ENCODE measurements at regions not wholly inside any gene's neighbourhood (a gene's known extent, or its start where the extent isn't known, plus 50 kb on each side); places are given as distances from the start of the nearest gene placed in this dataset.
A peak's percentile ranks its signal among the peaks of the same experiment; 100 is the strongest.

- TF ChIP-seq SSRP1 (CRISPR knock-in tag; IDR thresholded peaks at IDR 0.05) (no peak), ZSCAN25 (CRISPR knock-in tag; IDR thresholded peaks at IDR 0.05) (no peak)
- TF ChIP-seq, protein P1, sequence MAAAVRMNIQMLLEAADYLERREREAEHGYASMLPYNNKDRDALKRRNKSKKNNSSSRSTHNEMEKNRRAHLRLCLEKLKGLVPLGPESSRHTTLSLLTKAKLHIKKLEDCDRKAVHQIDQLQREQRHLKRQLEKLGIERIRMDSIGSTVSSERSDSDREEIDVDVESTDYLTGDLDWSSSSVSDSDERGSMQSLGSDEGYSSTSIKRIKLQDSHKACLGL (CRISPR knock-in tag; IDR thresholded peaks at IDR 0.05), result no peak
Measured at GRCh38 chr4:12692815-12693214, 791.3 kb downstream of the RAB28 start (continued).

- no peak overlapping the region for H2AFZ ChIP-seq (ENCODE audit: low read length)
- FAIRE-seq (no peak), ATAC-seq (no peak), DNase-seq (ENCODE audit: low spot score) (no peak)
- TF ChIP-seq MAFF (IDR thresholded peaks at IDR 0.05; ENCODE audit: low read depth, low read length) (peak; percentile 68; the same call in 1 of the 2 replicates), MAFK (conservative IDR thresholded peaks at IDR 0.05 in 1 of 2, IDR thresholded peaks at IDR 0.05 in 1 of 2; ENCODE audit: low read length in 2 of 2) (peak; percentile 57 to 78), AKAP8 (CRISPR knock-in tag; IDR thresholded peaks at IDR 0.05) (no peak)
- H3K4me2 ChIP-seq (ENCODE audit: low read depth, low read length), result no peak overlapping the region
- POLR2A ChIA-PET, result no interaction called here
- no peaks in the 10 kb centered on the region for H3K9me3 ChIP-seq (ENCODE audit: low read length)
- no peaks in the 10 kb centered on the region for H3K36me3 ChIP-seq (replicated peaks in 1 of 2; ENCODE audit: control insufficient read depth in 1 of 2, insufficient read depth in 2 of 2, low read length in 2 of 2)
- no peaks in the 10 kb centered on the region for H3K79me2 ChIP-seq (ENCODE audit: insufficient read depth, low read length)
- no peak overlapping the region for H3K27ac ChIP-seq (ENCODE audit: extremely low read length, insufficient read depth, low read length)
- intact Hi-C loops (cut with micrococcal nuclease; ENCODE audit: unreplicated experiment) (no loop called here), in situ Hi-C loops (cut with HindIII; ENCODE audit: extremely low pct_ligation_motif_present, low pct_unique_long_range_greater_than_20kb) (no loop called here)
- H3K4me3 ChIP-seq (replicated peaks in 1 of 3; ENCODE audit: insufficient read depth in 1 of 3, low read depth in 2 of 3, low read length in 3 of 3), result no peak overlapping the region
- H3K9ac ChIP-seq (ENCODE audit: insufficient read depth, low read depth, low read length), result no peak overlapping the region
- H3K4me1 ChIP-seq (ENCODE audit: insufficient read depth, low read length), result no peaks in the 10 kb centered on the region
- no peaks in the 10 kb centered on the region for H4K20me1 ChIP-seq (ENCODE audit: insufficient read depth, low read length)
- H3K27me3 ChIP-seq (ENCODE audit: control insufficient read depth in 1 of 2, insufficient read depth in 2 of 2, low read length in 2 of 2), result no peaks in the 10 kb centered on the region
- CTCF ChIA-PET (ENCODE audit: low intra/inter-chr PET ratio, low total read pairs), result no interaction called here
- no TSS peak for BruUV-seq (replicated peaks)
Measured at GRCh38 chr4:12691168-12691567, 793.0 kb downstream of the RAB28 start.

GRCh38 chr4:12689457-12689856 is 794.7 kb downstream of the RAB28 start:
- H2AFZ ChIP-seq (ENCODE audit: low read length), result no peak overlapping the region
- H3K4me2 ChIP-seq (ENCODE audit: low read depth, low read length), result no peak overlapping the region
- ChIA-PET POLR2A (no interaction called here), CTCF (ENCODE audit: low intra/inter-chr PET ratio, low total read pairs) (no interaction called here)
- FAIRE-seq, result no peak
- no peaks in the 10 kb centered on the region for H4K20me1 ChIP-seq (ENCODE audit: insufficient read depth, low read length)
- TF ChIP-seq ZNF20 (CRISPR knock-in tag; IDR thresholded peaks at IDR 0.05), result no peak
- H3K36me3 ChIP-seq (replicated peaks in 1 of 2; ENCODE audit: control insufficient read depth in 1 of 2, insufficient read depth in 2 of 2, low read length in 2 of 2), result no peaks in the 10 kb centered on the region
- H3K27ac ChIP-seq (ENCODE audit: extremely low read length, insufficient read depth, low read length), result no peak overlapping the region
- in situ Hi-C loops (cut with HindIII; ENCODE audit: extremely low pct_ligation_motif_present, low pct_unique_long_range_greater_than_20kb), result no loop called here
- whole genome bisulfite sequencing (ENCODE audit: low lambda C conversion rate), result 4% methylated on average over 2 of the region's 2 CpGs
- no TSS peak for BruUV-seq (replicated peaks)
- H3K4me3 ChIP-seq (replicated peaks in 1 of 3; ENCODE audit: insufficient read depth in 1 of 3, low read depth in 2 of 3, low read length in 3 of 3), result no peak overlapping the region
- H3K9ac ChIP-seq (ENCODE audit: insufficient read depth, low read depth, low read length), result no peak overlapping the region
- DNase-seq (ENCODE audit: low spot score), result no peak
- no peaks in the 10 kb centered on the region for H3K79me2 ChIP-seq (ENCODE audit: insufficient read depth, low read length)
- no peaks in the 10 kb centered on the region for H3K4me1 ChIP-seq (ENCODE audit: insufficient read depth, low read length)
- no peaks in the 10 kb centered on the region for H3K27me3 ChIP-seq (ENCODE audit: control insufficient read depth in 1 of 2, insufficient read depth in 2 of 2, low read length in 2 of 2)
- H3K9me3 ChIP-seq (ENCODE audit: low read length), result no peaks in the 10 kb centered on the region
- intact Hi-C loops (cut with micrococcal nuclease; ENCODE audit: unreplicated experiment), result no loop called here
- ATAC-seq, result no peak

All from HepG2 (cell line).